HG03575 (cell line): ENCODE measurements at regions not wholly inside any gene's neighbourhood (a gene's known extent, or its start where the extent isn't known, plus 50 kb on each side); places are given as distances from the start of the nearest gene placed in this dataset.

Source experiments
- ATAC-seq: cut with Tn5 transposase; IDR thresholded peaks from one replicate; pipeline ENCODE4 v1.9.1; 2021; ENCODE audit not compliant: unreplicated experiment, insufficient number of reproducible peaks, low FRiP score; ENCODE audit errors: extremely low read depth

- no peak for ATAC-seq
These were observed 330.1 kb downstream of the HDGFL1 start for GRCh38 chr6:22899426-22899825.

GRCh38 chr6:22903826-22904225 lies 334.5 kb downstream of the HDGFL1 start:
- no peak for ATAC-seq

GRCh38 chr6:22904431-22904830 lies 335.1 kb downstream of the HDGFL1 start:
- ATAC-seq = no peak

GRCh38 chr6:22906091-22906549 lies 336.8 kb downstream of the HDGFL1 start:
- ATAC-seq = no peak

- no peak for ATAC-seq
These were observed 337.7 kb downstream of the HDGFL1 start for GRCh38 chr6:22907085-22907484.

- ATAC-seq = no peak
These were observed 341.0 kb downstream of the HDGFL1 start for GRCh38 chr6:22910370-22910769.

GRCh38 chr6:22913612-22914011 lies 344.2 kb downstream of the HDGFL1 start:
- ATAC-seq = no peak

GRCh38 chr6:22917344-22917743 lies 348.0 kb downstream of the HDGFL1 start:
- no peak for ATAC-seq

GRCh38 chr6:22921828-22922227 lies 352.5 kb downstream of the HDGFL1 start:
- ATAC-seq = no peak

- ATAC-seq = no peak
These were observed 356.0 kb downstream of the HDGFL1 start for GRCh38 chr6:22925304-22925835.

- no peak for ATAC-seq
These were observed 356.8 kb downstream of the HDGFL1 start for GRCh38 chr6:22925920-22926789.

- ATAC-seq = no peak
These were observed 357.5 kb downstream of the HDGFL1 start for GRCh38 chr6:22926790-22927354.

- ATAC-seq = no peak
These were observed 359.4 kb downstream of the HDGFL1 start for GRCh38 chr6:22928775-22929174.

- no peak for ATAC-seq
These were observed 360.1 kb downstream of the HDGFL1 start for GRCh38 chr6:22929311-22929985.

- no peak for ATAC-seq
These were observed 371.4 kb downstream of the HDGFL1 start for GRCh38 chr6:22940581-22941290.

GRCh38 chr6:22942403-22942802 lies 373.0 kb downstream of the HDGFL1 start:
- no peak for ATAC-seq

GRCh38 chr6:22943327-22943726 lies 374.0 kb downstream of the HDGFL1 start:
- ATAC-seq = no peak

GRCh38 chr6:22949967-22950366 lies 380.6 kb downstream of the HDGFL1 start:
- ATAC-seq = no peak

- ATAC-seq = no peak
These were observed 382.7 kb downstream of the HDGFL1 start for GRCh38 chr6:22952097-22952496.
